H1 (cell line): ENCODE measurements at regions not wholly inside any gene's neighbourhood (a gene's known extent, or its start where the extent isn't known, plus 50 kb on each side); places are given as distances from the start of the nearest gene placed in this dataset.

Experiments used
- CBX8 ChIP-seq: fragments of 300-800, 300-1000 bp; sonication (generic); IDR thresholded peaks from 2 replicates; pipeline ENCODE4 v1.7.1; 2016; ENCODE audit warnings: low read depth, low read length, borderline replicate concordance
- CHD1 ChIP-seq: IDR thresholded peaks from 2 replicates; pipeline ENCODE4 v1.6.1; 2012; ENCODE audit warnings: low read depth, low read length, improper control_type of control experiment
- CTCF ChIP-seq, 3 experiments: IDR thresholded peaks; 1 replicate in 2 of 3; 2 replicates in 1 of 3; pipeline versions ENCODE4 v1.5.1 to v1.6.1; 2011; ENCODE audit warnings: low read length in 3 of 3, mild to moderate bottlenecking in 3 of 3, inconsistent platforms in 2 of 3, low read depth in 1 of 3, moderate library complexity in 1 of 3; ENCODE audit not compliant: insufficient read depth in 1 of 3; ENCODE audit errors: control extremely low read depth in 1 of 3
- EGR1 ChIP-seq: IDR thresholded peaks from 2 replicates; pipeline ENCODE4 v1.6.1; 2011; ENCODE audit warnings: low read depth, low read length, borderline replicate concordance
- EZH2 ChIP-seq: fragments of 200-600 bp; sonication (generic); IDR thresholded peaks from 2 replicates; pipeline ENCODE4 v1.7.1; 2012; ENCODE audit warnings: low read depth, mild to moderate bottlenecking, moderate library complexity, low read length, inconsistent platforms; ENCODE audit not compliant: severe bottlenecking
- SP1 ChIP-seq: IDR thresholded peaks from 2 replicates; pipeline ENCODE4 v1.6.1; 2011; ENCODE audit warnings: low read depth, low read length
- TF ChIP-seq, protein P1 (sequence below): fragments of 300-600 bp; sonication (generic); IDR thresholded peaks from 2 replicates; pipeline ENCODE4 v1.7.1; 2012; ENCODE audit warnings: low read length, moderate library complexity, mild to moderate bottlenecking, inconsistent platforms; ENCODE audit not compliant: insufficient replicate concordance

GRCh38 chr22:44400763-44401060 lies 88.0 kb upstream of the SHISAL1 start (continued):
- TF ChIP-seq CTCF (IDR thresholded peaks at IDR 0.05; ENCODE audit: control extremely low read depth in 1 of 3, insufficient read depth in 1 of 3, low read depth in 1 of 3, low read length in 3 of 3) (no peak), CBX8 (no peak), EZH2 (no peak), SP1 (no peak), EGR1 (no peak), CHD1 (no peak)
- TF ChIP-seq, protein P1, sequence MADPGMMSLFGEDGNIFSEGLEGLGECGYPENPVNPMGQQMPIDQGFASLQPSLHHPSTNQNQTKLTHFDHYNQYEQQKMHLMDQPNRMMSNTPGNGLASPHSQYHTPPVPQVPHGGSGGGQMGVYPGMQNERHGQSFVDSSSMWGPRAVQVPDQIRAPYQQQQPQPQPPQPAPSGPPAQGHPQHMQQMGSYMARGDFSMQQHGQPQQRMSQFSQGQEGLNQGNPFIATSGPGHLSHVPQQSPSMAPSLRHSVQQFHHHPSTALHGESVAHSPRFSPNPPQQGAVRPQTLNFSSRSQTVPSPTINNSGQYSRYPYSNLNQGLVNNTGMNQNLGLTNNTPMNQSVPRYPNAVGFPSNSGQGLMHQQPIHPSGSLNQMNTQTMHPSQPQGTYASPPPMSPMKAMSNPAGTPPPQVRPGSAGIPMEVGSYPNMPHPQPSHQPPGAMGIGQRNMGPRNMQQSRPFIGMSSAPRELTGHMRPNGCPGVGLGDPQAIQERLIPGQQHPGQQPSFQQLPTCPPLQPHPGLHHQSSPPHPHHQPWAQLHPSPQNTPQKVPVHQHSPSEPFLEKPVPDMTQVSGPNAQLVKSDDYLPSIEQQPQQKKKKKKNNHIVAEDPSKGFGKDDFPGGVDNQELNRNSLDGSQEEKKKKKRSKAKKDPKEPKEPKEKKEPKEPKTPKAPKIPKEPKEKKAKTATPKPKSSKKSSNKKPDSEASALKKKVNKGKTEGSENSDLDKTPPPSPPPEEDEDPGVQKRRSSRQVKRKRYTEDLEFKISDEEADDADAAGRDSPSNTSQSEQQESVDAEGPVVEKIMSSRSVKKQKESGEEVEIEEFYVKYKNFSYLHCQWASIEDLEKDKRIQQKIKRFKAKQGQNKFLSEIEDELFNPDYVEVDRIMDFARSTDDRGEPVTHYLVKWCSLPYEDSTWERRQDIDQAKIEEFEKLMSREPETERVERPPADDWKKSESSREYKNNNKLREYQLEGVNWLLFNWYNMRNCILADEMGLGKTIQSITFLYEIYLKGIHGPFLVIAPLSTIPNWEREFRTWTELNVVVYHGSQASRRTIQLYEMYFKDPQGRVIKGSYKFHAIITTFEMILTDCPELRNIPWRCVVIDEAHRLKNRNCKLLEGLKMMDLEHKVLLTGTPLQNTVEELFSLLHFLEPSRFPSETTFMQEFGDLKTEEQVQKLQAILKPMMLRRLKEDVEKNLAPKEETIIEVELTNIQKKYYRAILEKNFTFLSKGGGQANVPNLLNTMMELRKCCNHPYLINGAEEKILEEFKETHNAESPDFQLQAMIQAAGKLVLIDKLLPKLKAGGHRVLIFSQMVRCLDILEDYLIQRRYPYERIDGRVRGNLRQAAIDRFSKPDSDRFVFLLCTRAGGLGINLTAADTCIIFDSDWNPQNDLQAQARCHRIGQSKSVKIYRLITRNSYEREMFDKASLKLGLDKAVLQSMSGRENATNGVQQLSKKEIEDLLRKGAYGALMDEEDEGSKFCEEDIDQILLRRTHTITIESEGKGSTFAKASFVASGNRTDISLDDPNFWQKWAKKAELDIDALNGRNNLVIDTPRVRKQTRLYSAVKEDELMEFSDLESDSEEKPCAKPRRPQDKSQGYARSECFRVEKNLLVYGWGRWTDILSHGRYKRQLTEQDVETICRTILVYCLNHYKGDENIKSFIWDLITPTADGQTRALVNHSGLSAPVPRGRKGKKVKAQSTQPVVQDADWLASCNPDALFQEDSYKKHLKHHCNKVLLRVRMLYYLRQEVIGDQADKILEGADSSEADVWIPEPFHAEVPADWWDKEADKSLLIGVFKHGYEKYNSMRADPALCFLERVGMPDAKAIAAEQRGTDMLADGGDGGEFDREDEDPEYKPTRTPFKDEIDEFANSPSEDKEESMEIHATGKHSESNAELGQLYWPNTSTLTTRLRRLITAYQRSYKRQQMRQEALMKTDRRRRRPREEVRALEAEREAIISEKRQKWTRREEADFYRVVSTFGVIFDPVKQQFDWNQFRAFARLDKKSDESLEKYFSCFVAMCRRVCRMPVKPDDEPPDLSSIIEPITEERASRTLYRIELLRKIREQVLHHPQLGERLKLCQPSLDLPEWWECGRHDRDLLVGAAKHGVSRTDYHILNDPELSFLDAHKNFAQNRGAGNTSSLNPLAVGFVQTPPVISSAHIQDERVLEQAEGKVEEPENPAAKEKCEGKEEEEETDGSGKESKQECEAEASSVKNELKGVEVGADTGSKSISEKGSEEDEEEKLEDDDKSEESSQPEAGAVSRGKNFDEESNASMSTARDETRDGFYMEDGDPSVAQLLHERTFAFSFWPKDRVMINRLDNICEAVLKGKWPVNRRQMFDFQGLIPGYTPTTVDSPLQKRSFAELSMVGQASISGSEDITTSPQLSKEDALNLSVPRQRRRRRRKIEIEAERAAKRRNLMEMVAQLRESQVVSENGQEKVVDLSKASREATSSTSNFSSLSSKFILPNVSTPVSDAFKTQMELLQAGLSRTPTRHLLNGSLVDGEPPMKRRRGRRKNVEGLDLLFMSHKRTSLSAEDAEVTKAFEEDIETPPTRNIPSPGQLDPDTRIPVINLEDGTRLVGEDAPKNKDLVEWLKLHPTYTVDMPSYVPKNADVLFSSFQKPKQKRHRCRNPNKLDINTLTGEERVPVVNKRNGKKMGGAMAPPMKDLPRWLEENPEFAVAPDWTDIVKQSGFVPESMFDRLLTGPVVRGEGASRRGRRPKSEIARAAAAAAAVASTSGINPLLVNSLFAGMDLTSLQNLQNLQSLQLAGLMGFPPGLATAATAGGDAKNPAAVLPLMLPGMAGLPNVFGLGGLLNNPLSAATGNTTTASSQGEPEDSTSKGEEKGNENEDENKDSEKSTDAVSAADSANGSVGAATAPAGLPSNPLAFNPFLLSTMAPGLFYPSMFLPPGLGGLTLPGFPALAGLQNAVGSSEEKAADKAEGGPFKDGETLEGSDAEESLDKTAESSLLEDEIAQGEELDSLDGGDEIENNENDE = no peak
